Testis (tissue), 2 donors: ENCODE measurements at regions not wholly inside any gene's neighbourhood (a gene's known extent, or its start where the extent isn't known, plus 50 kb on each side); places are given as distances from the start of the nearest gene placed in this dataset.

Experiments used
- POLR2A ChIP-seq: fragments of 450-650 bp; IDR thresholded peaks from one replicate; pipeline ENCODE4 v1.6.1; 2017; ENCODE audit warnings: antibody characterized with exemption, mild to moderate bottlenecking, moderate library complexity
- TF ChIP-seq, protein P1 (sequence below), 3 experiments: fragments of 450-650 bp in 2 of 3; fragments of 200-600 bp in 1 of 3; sonication (generic) in 1 of 3; IDR thresholded peaks; one replicate each; pipeline ENCODE4 v1.5.1; 2016 to 2019; ENCODE audit warnings: antibody characterized with exemption in 3 of 3, mild to moderate bottlenecking in 2 of 3, moderate library complexity in 1 of 3

DNA sequence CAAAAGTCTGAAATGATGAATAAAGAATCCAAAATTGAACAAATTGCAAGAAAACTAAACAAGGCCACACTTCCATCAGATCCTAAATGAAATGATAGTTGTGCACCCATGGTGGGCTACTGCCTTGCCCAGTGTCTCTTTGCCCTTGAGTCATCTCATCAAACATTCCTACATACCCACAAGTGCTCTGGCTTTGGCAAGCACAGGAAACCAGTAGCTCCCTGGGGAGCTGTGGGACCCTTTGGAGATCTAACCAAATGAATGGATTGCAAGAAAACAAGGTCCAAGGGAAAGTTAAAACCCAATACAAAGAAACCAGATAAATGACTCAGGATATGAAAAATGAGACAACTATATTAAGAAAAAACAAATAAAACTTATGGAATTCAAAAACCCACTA is 129.8 kb upstream of the TMEM229A start:
- TF ChIP-seq, protein P1, sequence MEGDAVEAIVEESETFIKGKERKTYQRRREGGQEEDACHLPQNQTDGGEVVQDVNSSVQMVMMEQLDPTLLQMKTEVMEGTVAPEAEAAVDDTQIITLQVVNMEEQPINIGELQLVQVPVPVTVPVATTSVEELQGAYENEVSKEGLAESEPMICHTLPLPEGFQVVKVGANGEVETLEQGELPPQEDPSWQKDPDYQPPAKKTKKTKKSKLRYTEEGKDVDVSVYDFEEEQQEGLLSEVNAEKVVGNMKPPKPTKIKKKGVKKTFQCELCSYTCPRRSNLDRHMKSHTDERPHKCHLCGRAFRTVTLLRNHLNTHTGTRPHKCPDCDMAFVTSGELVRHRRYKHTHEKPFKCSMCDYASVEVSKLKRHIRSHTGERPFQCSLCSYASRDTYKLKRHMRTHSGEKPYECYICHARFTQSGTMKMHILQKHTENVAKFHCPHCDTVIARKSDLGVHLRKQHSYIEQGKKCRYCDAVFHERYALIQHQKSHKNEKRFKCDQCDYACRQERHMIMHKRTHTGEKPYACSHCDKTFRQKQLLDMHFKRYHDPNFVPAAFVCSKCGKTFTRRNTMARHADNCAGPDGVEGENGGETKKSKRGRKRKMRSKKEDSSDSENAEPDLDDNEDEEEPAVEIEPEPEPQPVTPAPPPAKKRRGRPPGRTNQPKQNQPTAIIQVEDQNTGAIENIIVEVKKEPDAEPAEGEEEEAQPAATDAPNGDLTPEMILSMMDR (IDR thresholded peaks at IDR 0.05), result no peak
- no peak for TF ChIP-seq POLR2A
